GM23248 (cell line): ENCODE measurements at regions not wholly inside any gene's neighbourhood (a gene's known extent, or its start where the extent isn't known, plus 50 kb on each side); places are given as distances from the start of the nearest gene placed in this dataset.

Experiments used
- DNase-seq: peaks from one replicate; pipeline ENCODE4 v3.0.0-alpha.2; 2015
- H2AFZ ChIP-seq: fragments of 200-600 bp; sonication (generic); 2 replicates; pipeline ENCODE4 v1.6.1; 2016; ENCODE audit warnings: antibody characterized with exemption
- H3F3A ChIP-seq: fragments of 200-600 bp; sonication (generic); 2 replicates; pipeline ENCODE4 v1.6.1; 2016; ENCODE audit warnings: mild to moderate bottlenecking, antibody characterized with exemption, mixed run types; ENCODE audit not compliant: insufficient read depth
- H3K27ac ChIP-seq: fragments of 200-600 bp; sonication (generic); 2 replicates; pipeline ENCODE4 v1.5.1; 2016; ENCODE audit warnings: mild to moderate bottlenecking
- H3K27me3 ChIP-seq: fragments of 200-600 bp; sonication (generic); replicated peaks from 2 replicates; pipeline ENCODE4 v1.6.1; 2016; ENCODE audit warnings: mild to moderate bottlenecking; ENCODE audit not compliant: insufficient read depth
- H3K36me3 ChIP-seq: fragments of 200-600 bp; sonication (generic); 2 replicates; pipeline ENCODE4 v1.6.1; 2016; ENCODE audit warnings: low read depth, mild to moderate bottlenecking
- H3K4me1 ChIP-seq: fragments of 200-600 bp; sonication (generic); 2 replicates; pipeline ENCODE4 v1.6.1; 2016; ENCODE audit warnings: mild to moderate bottlenecking; ENCODE audit not compliant: insufficient read depth
- H3K4me2 ChIP-seq: fragments of 200-600 bp; sonication (generic); one replicate; pipeline ENCODE4 v1.6.1; 2016; ENCODE audit warnings: mild to moderate bottlenecking; ENCODE audit not compliant: unreplicated experiment
- H3K4me3 ChIP-seq: fragments of 200-600 bp; sonication (generic); 2 replicates; pipeline ENCODE4 v1.5.1; 2016; ENCODE audit warnings: mild to moderate bottlenecking
- H3K79me2 ChIP-seq: fragments of 200-600 bp; sonication (generic); 2 replicates; pipeline ENCODE4 v1.6.1; 2016; ENCODE audit warnings: mild to moderate bottlenecking; ENCODE audit not compliant: insufficient read depth
- H3K9ac ChIP-seq: fragments of 200-600 bp; sonication (generic); 2 replicates; pipeline ENCODE4 v1.6.1; 2016; ENCODE audit warnings: mild to moderate bottlenecking
- H3K9me2 ChIP-seq: fragments of 200-600 bp; sonication (generic); 2 replicates; pipeline ENCODE4 v1.6.1; 2016; ENCODE audit warnings: mixed run types, mild to moderate bottlenecking, moderate library complexity; ENCODE audit not compliant: insufficient read depth
- H3K9me3 ChIP-seq: fragments of 200-600 bp; sonication (generic); one replicate; pipeline ENCODE4 v1.6.1; 2017; ENCODE audit warnings: low read depth
- H4K20me1 ChIP-seq: fragments of 200-600 bp; sonication (generic); 2 replicates; pipeline ENCODE4 v1.6.0; 2016; ENCODE audit not compliant: insufficient read depth
- EZH2 ChIP-seq: fragments of 200-600 bp; sonication (generic); IDR thresholded peaks from 2 replicates; pipeline ENCODE4 v1.6.1; 2018; ENCODE audit warnings: antibody characterized with exemption, mild to moderate bottlenecking; ENCODE audit not compliant: insufficient read depth, poor library complexity, severe bottlenecking
- EZH2phosphoT487 ChIP-seq: fragments of 200-600 bp; sonication (generic); IDR thresholded peaks from 2 replicates; pipeline ENCODE4 v1.6.1; 2018; ENCODE audit warnings: antibody characterized with exemption, moderate library complexity, mild to moderate bottlenecking, low read depth; ENCODE audit not compliant: insufficient read depth
- WGBS, 2 experiments: methylation state at CpG; one replicate each; pipeline ENCODE4 v1.1.6; 2015 to 2017; ENCODE audit warnings: low lambda C conversion rate in 2 of 2, low coverage in 1 of 2; ENCODE audit errors: missing lambda C conversion rate in 2 of 2; 5-methylcytosine and 5-hydroxymethylcytosine counted together
- in situ Hi-C: fragments of 300-500 bp; cut with MboI; formaldehyde crosslinking; loops from 2 replicates; pipeline ENCODE4 v1.15.0; 2020

- Histone ChIP-seq H3K79me2 (no peaks in the 10 kb centered on the region), H3K4me2 (no peak overlapping the region), H3K27ac (no peak overlapping the region), H3K27me3 (no peaks in the 10 kb centered on the region), H3K36me3 (no peaks in the 10 kb centered on the region), H3K4me3 (no peak overlapping the region), H3K4me1 (no peaks in the 10 kb centered on the region), H3K9ac (no peak overlapping the region), H3K9me3 (no peaks in the 10 kb centered on the region), H4K20me1 (no peaks in the 10 kb centered on the region), H2AFZ (no peak overlapping the region), H3F3A (no peaks in the 10 kb centered on the region), H3K9me2 (no peaks in the 10 kb centered on the region)
- in situ Hi-C loops, result no loop called here
- TF ChIP-seq EZH2phosphoT487, result no peak
- TF ChIP-seq EZH2, result no peak
- WGBS, 2 experiments, result 13 to 22% methylated on average over 2 of the region's 2 CpGs
- DNase-seq, result no peak
Observed at GRCh38 chrX:5057786-5058185, 1170.9 kb downstream of the NLGN4X start.

- Histone ChIP-seq H3K9me3 (no peaks in the 10 kb centered on the region), H3K79me2 (no peaks in the 10 kb centered on the region), H3F3A (no peaks in the 10 kb centered on the region), H3K9ac (no peak overlapping the region), H3K36me3 (no peaks in the 10 kb centered on the region), H3K4me2 (no peak overlapping the region), H4K20me1 (no peaks in the 10 kb centered on the region), H3K9me2 (no peaks in the 10 kb centered on the region), H3K4me3 (no peak overlapping the region), H2AFZ (no peak overlapping the region), H3K27ac (no peak overlapping the region), H3K27me3 (no peaks in the 10 kb centered on the region), H3K4me1 (no peaks in the 10 kb centered on the region)
- TF ChIP-seq EZH2, result no peak
- DNase-seq, result no peak
- in situ Hi-C loops, result no loop called here
Observed at GRCh38 chrX:5054852-5055251, 1173.8 kb downstream of the NLGN4X start.

- TF ChIP-seq EZH2 (no peak), EZH2phosphoT487 (no peak)
- H3K4me2 ChIP-seq, result no peak overlapping the region
- no peak overlapping the region for H3K27ac ChIP-seq
- H3K9me2 ChIP-seq, result no peaks in the 10 kb centered on the region
- no peaks in the 10 kb centered on the region for H3K79me2 ChIP-seq
- H3K36me3 ChIP-seq, result no peaks in the 10 kb centered on the region
- no peaks in the 10 kb centered on the region for H4K20me1 ChIP-seq
- H3K4me3 ChIP-seq, result no peak overlapping the region
- 23 to 37% methylated on average over 5 of the region's 5 CpGs for WGBS, 2 experiments
- in situ Hi-C loops, result no loop called here
- no peaks in the 10 kb centered on the region for H3K9me3 ChIP-seq
- no peak overlapping the region for H3K9ac ChIP-seq
- no peaks in the 10 kb centered on the region for H3K4me1 ChIP-seq
- no peak for DNase-seq
- no peak overlapping the region for H2AFZ ChIP-seq
- no peaks in the 10 kb centered on the region for H3F3A ChIP-seq
- H3K27me3 ChIP-seq, result no peaks in the 10 kb centered on the region
Observed at GRCh38 chrX:5051831-5052491, 1176.7 kb downstream of the NLGN4X start.

- DNase-seq, result no peak
- no peak overlapping the region for H2AFZ ChIP-seq
- H3K36me3 ChIP-seq, result no peaks in the 10 kb centered on the region
- H4K20me1 ChIP-seq, result no peaks in the 10 kb centered on the region
- in situ Hi-C loops, result no loop called here
- no peak overlapping the region for H3K4me2 ChIP-seq
- H3K4me1 ChIP-seq, result no peaks in the 10 kb centered on the region
- H3K27me3 ChIP-seq, result no peaks in the 10 kb centered on the region
- no peak overlapping the region for H3K27ac ChIP-seq
- no peaks in the 10 kb centered on the region for H3K9me2 ChIP-seq
- H3K79me2 ChIP-seq, result no peaks in the 10 kb centered on the region
- H3K9ac ChIP-seq, result no peak overlapping the region
- WGBS, 2 experiments, result 57 to 59% methylated on average over 3 of the region's 3 CpGs
- TF ChIP-seq EZH2, result no peak
- TF ChIP-seq EZH2phosphoT487, result no peak
- no peak overlapping the region for H3K4me3 ChIP-seq
- no peaks in the 10 kb centered on the region for H3K9me3 ChIP-seq
- no peaks in the 10 kb centered on the region for H3F3A ChIP-seq
Observed at GRCh38 chrX:5042563-5042962, 1186.1 kb downstream of the NLGN4X start.

GRCh38 chrX:5031792-5032191 lies 1196.9 kb downstream of the NLGN4X start:
- in situ Hi-C loops, result no loop called here
- H3K79me2 ChIP-seq, result no peaks in the 10 kb centered on the region
- H3F3A ChIP-seq, result no peaks in the 10 kb centered on the region

More at GRCh38 chrX:5031792-5032191, 1196.9 kb downstream of the NLGN4X start:
- Histone ChIP-seq H3K9me3 (no peaks in the 10 kb centered on the region), H3K9me2 (no peaks in the 10 kb centered on the region), H3K27ac (no peak overlapping the region), H4K20me1 (no peaks in the 10 kb centered on the region), H3K4me2 (no peak overlapping the region), H3K27me3 (no peaks in the 10 kb centered on the region), H3K36me3 (no peaks in the 10 kb centered on the region), H3K4me1 (no peaks in the 10 kb centered on the region), H3K9ac (no peak overlapping the region), H3K4me3 (no peak overlapping the region), H2AFZ (no peak overlapping the region)
- whole genome bisulfite sequencing, 2 experiments, result 38 to 47% methylated on average over 6 to 7 of the region's 7 CpGs
- no peak for DNase-seq
- TF ChIP-seq EZH2phosphoT487 (no peak), EZH2 (no peak)
